PC-3 (cell line): ENCODE measurements at regions not wholly inside any gene's neighbourhood (a gene's known extent, or its start where the extent isn't known, plus 50 kb on each side); places are given as distances from the start of the nearest gene placed in this dataset.

Experiments used
- CTCF ChIP-seq: fragments of 300-600 bp; sonication (generic); conservative IDR thresholded peaks from 2 replicates; pipeline ENCODE4 v1.5.1; 2017; ENCODE audit warnings: antibody characterized with exemption, low read depth, mild to moderate bottlenecking, low read length
- EZH2 ChIP-seq: fragments of 300-600 bp; sonication (generic); IDR thresholded peaks from one replicate; pipeline ENCODE4 v1.6.1; 2017; ENCODE audit warnings: antibody characterized with exemption, mild to moderate bottlenecking, low read length; ENCODE audit not compliant: unreplicated experiment

- TF ChIP-seq CTCF (no peak), EZH2 (no peak)
Measured at GRCh38 chr20:20950620-20951019, 155.5 kb downstream of the LINC00237 start.
